ENCODE measurements at regions not wholly inside any gene's neighbourhood (a gene's known extent, or its start where the extent isn't known, plus 50 kb on each side); places are given as distances from the start of the nearest gene placed in this dataset.
"Not testable (repeated sequence)": the region's sequence is repeated elsewhere in the genome, so short reads cannot be mapped to it uniquely, and the experiment has no call there.

GRCh38 chr1:224023122-224023521 is 90.8 kb upstream of the FBXO28 start:
- DNase-seq, result not testable (repeated sequence)

- not testable (repeated sequence) for DNase-seq
Measured at GRCh38 chr1:224022249-224022970, 91.5 kb upstream of the FBXO28 start.

- DNase-seq, result not testable (repeated sequence)
Measured at GRCh38 chr1:224019866-224020265, 94.0 kb upstream of the FBXO28 start.

GRCh38 chr1:224015782-224016181 is 98.1 kb upstream of the FBXO28 start:
- DNase-seq, result not testable (repeated sequence)

- DNase-seq, result no peak
Measured at GRCh38 chr1:224014330-224014649, 99.6 kb upstream of the FBXO28 start.

- not testable (repeated sequence) for DNase-seq
Measured at GRCh38 chr1:224013626-224014329, 100.1 kb upstream of the FBXO28 start.

- DNase-seq, result not testable (repeated sequence)
Measured at GRCh38 chr1:224012807-224013434, 101.0 kb upstream of the FBXO28 start.

GRCh38 chr1:224012162-224012561 is 101.7 kb upstream of the FBXO28 start:
- not testable (repeated sequence) for DNase-seq

GRCh38 chr1:224011751-224012150 is 102.2 kb upstream of the FBXO28 start:
- DNase-seq, result not testable (repeated sequence)

GRCh38 chr1:224011153-224011552 is 102.8 kb upstream of the FBXO28 start:
- DNase-seq, result not testable (repeated sequence)

GRCh38 chr1:224005973-224006372 is 107.9 kb upstream of the FBXO28 start:
- not testable (repeated sequence) for DNase-seq

GRCh38 chr1:224004552-224005315 is 109.2 kb upstream of the FBXO28 start:
- DNase-seq, result peak; percentile 36 to 65

GRCh38 chr1:224003896-224004295 is 110.0 kb upstream of the FBXO28 start:
- DNase-seq, result not testable (repeated sequence)

- DNase-seq, result not testable (repeated sequence)
Measured at GRCh38 chr1:224001757-224002156, 112.2 kb upstream of the FBXO28 start.

- not testable (repeated sequence) for DNase-seq
Measured at GRCh38 chr1:223999761-224000160, 114.2 kb upstream of the FBXO28 start.

GRCh38 chr1:223998676-223999455 is 115.0 kb upstream of the FBXO28 start:
- DNase-seq, result not testable (repeated sequence)

- not testable (repeated sequence) for DNase-seq
Measured at GRCh38 chr1:223996376-223996775, 117.5 kb upstream of the FBXO28 start.

- DNase-seq, result peak; percentile 99 to 100
Measured at GRCh38 chr1:223992456-223993246, 121.3 kb upstream of the FBXO28 start.

GRCh38 chr1:223991297-223991857 is 122.5 kb upstream of the FBXO28 start:
- not testable (repeated sequence) for DNase-seq

- DNase-seq, result not testable (repeated sequence)
Measured at GRCh38 chr1:223961985-223962384, 116.2 kb upstream of the TP53BP2 start.

- DNase-seq, result not testable (repeated sequence)
Measured at GRCh38 chr1:223952801-223953200, 107.1 kb upstream of the TP53BP2 start.
